Fibroblast of the aortic adventitia (primary cell): ENCODE measurements at regions not wholly inside any gene's neighbourhood (a gene's known extent, or its start where the extent isn't known, plus 50 kb on each side); places are given as distances from the start of the nearest gene placed in this dataset.
A peak's percentile ranks its signal among the peaks of the same experiment; 100 is the strongest.

Experiments
- DNase-seq: peaks from one replicate; pipeline ENCODE4 v3.0.0-alpha.2; 2010; ENCODE audit warnings: low read depth
- H3K4me3 ChIP-seq: 2 replicates; pipeline ENCODE4 v1.5.1; 2011; ENCODE audit warnings: low read depth, mild to moderate bottlenecking, control low read depth, low read length, moderate library complexity
- CTCF ChIP-seq: IDR thresholded peaks from 2 replicates; pipeline ENCODE4 v1.5.1; 2011; ENCODE audit warnings: mild to moderate bottlenecking, low read length, control low read depth, inconsistent platforms; ENCODE audit not compliant: insufficient read depth

DNA sequence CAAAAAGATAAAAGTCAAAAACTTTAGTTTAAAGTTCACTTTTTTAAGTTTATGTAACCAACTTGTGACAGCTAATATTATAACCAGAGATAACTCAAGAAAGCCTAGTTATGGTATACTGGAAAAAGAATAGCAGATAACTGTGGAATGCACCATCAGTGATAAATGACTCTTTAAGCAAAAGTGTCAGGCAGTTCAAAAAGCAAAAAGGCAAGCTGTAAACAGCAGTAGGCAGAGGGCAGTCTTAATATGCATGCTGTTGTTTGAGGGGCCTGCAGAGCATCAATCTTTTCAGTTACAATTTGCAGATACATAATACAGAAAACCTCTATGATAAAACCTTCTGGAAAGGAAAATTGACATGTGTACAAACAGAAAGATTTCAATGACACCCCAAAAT lies 81.8 kb upstream of the JADE1 start:
- DNase-seq, result peak; percentile 8
- H3K4me3 ChIP-seq, result no peak overlapping the region
- no peak for TF ChIP-seq CTCF

GRCh38 chr4:128725405-128726055 lies 84.0 kb upstream of the JADE1 start:
- TF ChIP-seq CTCF, result no peak
- H3K4me3 ChIP-seq, result no peak overlapping the region
- no peak for DNase-seq

GRCh38 chr4:128722911-128723310 lies 86.6 kb upstream of the JADE1 start:
- H3K4me3 ChIP-seq, result no peak overlapping the region
- no peak for DNase-seq
- no peak for TF ChIP-seq CTCF

DNA sequence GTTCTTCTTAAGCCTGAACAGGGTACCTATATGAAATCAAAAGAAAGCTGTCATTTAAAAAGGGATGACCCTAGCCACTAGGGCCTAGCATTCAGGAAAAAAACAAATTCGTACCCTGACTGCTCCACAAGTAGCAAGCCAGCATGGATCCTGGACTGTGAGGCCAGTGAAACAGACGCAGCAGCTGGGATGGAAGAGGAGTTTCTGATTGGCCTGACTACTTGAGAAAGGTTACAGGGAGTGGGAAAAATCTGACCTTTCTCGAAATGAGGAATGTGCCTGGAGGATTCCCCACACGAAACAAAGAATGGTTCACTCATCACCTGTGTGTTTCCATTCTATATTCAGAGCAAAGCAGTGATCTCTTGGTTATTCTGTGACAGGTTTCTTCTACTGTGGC lies 87.6 kb upstream of the JADE1 start:
- no peak overlapping the region for H3K4me3 ChIP-seq
- no peak for TF ChIP-seq CTCF
- no peak for DNase-seq

- no peak overlapping the region for H3K4me3 ChIP-seq
- DNase-seq, result no peak
- TF ChIP-seq CTCF, result no peak
Observed at GRCh38 chr4:128720270-128720669, 89.2 kb upstream of the JADE1 start.

DNA sequence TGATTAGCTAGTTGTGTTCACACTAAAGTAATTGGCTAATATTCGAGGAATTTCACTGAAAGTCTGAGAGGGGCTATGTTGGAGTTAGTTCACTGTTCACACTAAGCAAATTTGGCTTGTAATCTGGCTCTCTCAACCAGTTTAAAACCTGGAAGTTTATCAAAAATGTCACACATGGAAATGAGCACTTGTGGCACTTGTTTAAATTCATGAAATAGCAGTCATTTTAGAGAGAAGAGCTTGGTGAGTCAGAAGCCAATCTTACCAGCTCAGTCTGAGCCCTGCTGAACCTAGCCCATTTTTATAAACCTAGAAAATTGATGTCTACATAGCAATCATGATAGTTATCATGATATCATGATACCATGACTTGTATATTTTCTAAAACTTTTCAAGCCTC lies 90.7 kb upstream of the JADE1 start:
- no peak overlapping the region for H3K4me3 ChIP-seq
- no peak for TF ChIP-seq CTCF
- peak; percentile 62 for DNase-seq

- peak; percentile 61 for DNase-seq
- no peak overlapping the region for H3K4me3 ChIP-seq
- no peak for TF ChIP-seq CTCF
Observed at GRCh38 chr4:128716338-128716737, 93.2 kb upstream of the JADE1 start.
